ENCODE measurements at regions not wholly inside any gene's neighbourhood (a gene's known extent, or its start where the extent isn't known, plus 50 kb on each side); places are given as distances from the start of the nearest gene placed in this dataset.

DNA sequence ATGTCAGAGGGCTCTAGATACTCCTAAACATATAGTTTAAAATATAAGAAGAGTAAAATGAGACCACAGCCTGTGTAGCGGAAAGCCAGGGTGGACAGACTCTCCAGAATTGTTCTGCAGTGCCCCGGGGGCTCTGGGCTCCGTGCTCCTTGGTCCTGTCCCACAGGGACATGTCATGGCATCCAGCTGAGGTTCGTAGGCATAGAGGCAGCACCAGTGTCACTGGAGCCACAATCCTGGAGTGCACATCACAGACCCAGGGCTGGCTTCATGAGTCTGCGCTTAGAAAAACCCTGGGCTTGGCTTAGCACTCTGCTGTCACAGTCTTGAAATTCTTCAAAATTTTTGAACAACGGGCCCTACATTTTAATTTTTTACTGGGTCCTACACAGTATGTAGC, 280.4 kb upstream of the ZNF32 start:
- dilution Hi-C loops (cut with MboI; ENCODE audit: extremely low pct_ligation_motif_present, low sequenced_read_pairs) = no loop called here
- Histone ChIP-seq H3K27ac (ENCODE audit: control insufficient read depth, insufficient read depth, low read length) (no peak overlapping the region), H4K20me1 (ENCODE audit: control insufficient read depth, extremely low read depth, insufficient read depth, low read length) (no peaks in the 10 kb centered on the region), H3K27me3 (ENCODE audit: control insufficient read depth, extremely low read depth, insufficient read depth, low read length) (no peaks in the 10 kb centered on the region), H3K9me3 (ENCODE audit: control insufficient read depth, low read depth, low read length) (no peaks in the 10 kb centered on the region), H3K9me1 (ENCODE audit: control insufficient read depth, extremely low read depth, insufficient read depth, low read length) (no peaks in the 10 kb centered on the region), H3K79me2 (ENCODE audit: control insufficient read depth, insufficient read depth, low read length) (no peaks in the 10 kb centered on the region), H3K36me3 (ENCODE audit: control insufficient read depth in 2 of 2, extremely low read depth in 1 of 2, insufficient read depth in 2 of 2, low read length in 2 of 2) (no peaks in the 10 kb centered on the region), H3K9ac (ENCODE audit: control insufficient read depth, extremely low read depth, insufficient read depth, low read length) (no peak overlapping the region), H3K4me3 (ENCODE audit: control insufficient read depth in 2 of 3, extremely low read depth in 1 of 3, insufficient read depth in 2 of 3, low read depth in 1 of 3, low read length in 3 of 3) (no peak overlapping the region), H3K4me2 (ENCODE audit: control insufficient read depth, extremely low read depth, insufficient read depth, low read depth, low read length) (no peak overlapping the region), H2AFZ (ENCODE audit: control insufficient read depth, low read length) (no peak overlapping the region), H3K4me1 (ENCODE audit: control insufficient read depth, extremely low read depth, insufficient read depth, low read length) (no peaks in the 10 kb centered on the region)
- TF ChIP-seq CTCF (optimal IDR thresholded peaks at IDR 0.05 in 1 of 3, IDR thresholded peaks at IDR 0.05 in 1 of 3, conservative IDR thresholded peaks at IDR 0.05 in 1 of 3; ENCODE audit: extremely low read depth in 1 of 3, insufficient read depth in 2 of 3, low read length in 3 of 3) (no peak), EZH2 (IDR thresholded peaks at IDR 0.05; ENCODE audit: low read length) (no peak)
- DNase-seq (ENCODE audit: low read depth, low spot score) = no peak
- no peak for FAIRE-seq

DNA sequence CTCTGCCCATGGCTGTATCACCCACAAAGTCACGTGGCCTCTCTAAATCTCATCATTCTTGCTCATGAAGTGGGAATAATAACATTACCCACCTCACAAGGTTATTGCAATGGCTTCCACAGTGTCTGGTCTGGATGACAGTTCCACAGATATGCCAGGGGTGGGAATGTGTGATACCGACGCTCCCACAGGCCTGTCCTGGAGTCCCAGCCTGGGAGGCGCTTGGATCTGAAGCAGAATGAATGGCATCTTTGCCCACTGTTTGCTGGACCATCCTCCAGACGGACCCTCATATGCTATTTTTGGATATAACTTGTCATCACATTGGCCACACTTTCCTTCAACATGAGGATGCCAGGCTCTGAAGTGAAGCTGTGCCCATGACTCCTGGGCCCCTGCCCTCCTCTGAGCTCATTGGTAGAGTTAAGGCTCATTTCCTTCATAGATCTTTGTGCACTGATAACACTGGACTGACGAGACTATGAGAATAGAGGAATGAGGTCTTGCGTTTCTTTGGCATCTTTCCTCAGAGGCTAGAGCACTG, 279.8 kb upstream of the ZNF32 start:
- H3K9ac ChIP-seq (ENCODE audit: control insufficient read depth, extremely low read depth, insufficient read depth, low read length) = no peak overlapping the region
- dilution Hi-C loops (cut with MboI; ENCODE audit: extremely low pct_ligation_motif_present, low sequenced_read_pairs) = no loop called here
- no peak for FAIRE-seq

More for the DNA sequence above, 279.8 kb upstream of the ZNF32 start:
- no peak overlapping the region for H3K4me3 ChIP-seq (ENCODE audit: control insufficient read depth in 2 of 3, extremely low read depth in 1 of 3, insufficient read depth in 2 of 3, low read depth in 1 of 3, low read length in 3 of 3)
- H3K27me3 ChIP-seq (ENCODE audit: control insufficient read depth, extremely low read depth, insufficient read depth, low read length) = no peaks in the 10 kb centered on the region
- DNase-seq (ENCODE audit: low read depth, low spot score) = no peak
- TF ChIP-seq EZH2 (IDR thresholded peaks at IDR 0.05; ENCODE audit: low read length) (no peak), CTCF (optimal IDR thresholded peaks at IDR 0.05 in 1 of 3, IDR thresholded peaks at IDR 0.05 in 1 of 3, conservative IDR thresholded peaks at IDR 0.05 in 1 of 3; ENCODE audit: extremely low read depth in 1 of 3, insufficient read depth in 2 of 3, low read length in 3 of 3) (no peak)
- no peaks in the 10 kb centered on the region for H4K20me1 ChIP-seq (ENCODE audit: control insufficient read depth, extremely low read depth, insufficient read depth, low read length)
- no peaks in the 10 kb centered on the region for H3K36me3 ChIP-seq (ENCODE audit: control insufficient read depth in 2 of 2, extremely low read depth in 1 of 2, insufficient read depth in 2 of 2, low read length in 2 of 2)
- no peaks in the 10 kb centered on the region for H3K4me1 ChIP-seq (ENCODE audit: control insufficient read depth, extremely low read depth, insufficient read depth, low read length)
- no peaks in the 10 kb centered on the region for H3K79me2 ChIP-seq (ENCODE audit: control insufficient read depth, insufficient read depth, low read length)
- no peaks in the 10 kb centered on the region for H3K9me1 ChIP-seq (ENCODE audit: control insufficient read depth, extremely low read depth, insufficient read depth, low read length)
- no peak overlapping the region for H3K4me2 ChIP-seq (ENCODE audit: control insufficient read depth, extremely low read depth, insufficient read depth, low read depth, low read length)
- H3K9me3 ChIP-seq (ENCODE audit: control insufficient read depth, low read depth, low read length) = no peaks in the 10 kb centered on the region
- H3K27ac ChIP-seq (ENCODE audit: control insufficient read depth, insufficient read depth, low read length) = no peak overlapping the region
- H2AFZ ChIP-seq (ENCODE audit: control insufficient read depth, low read length) = no peak overlapping the region
